ENCODE measurements at regions not wholly inside any gene's neighbourhood (a gene's known extent, or its start where the extent isn't known, plus 50 kb on each side); places are given as distances from the start of the nearest gene placed in this dataset.

- TF ChIP-seq CTCF (IDR thresholded peaks at IDR 0.05 in 2 of 3, conservative IDR thresholded peaks at IDR 0.05 in 1 of 3; ENCODE audit: control insufficient read depth in 2 of 3, extremely low read depth in 1 of 3, insufficient read depth in 1 of 3, low read depth in 3 of 3, low read length in 3 of 3) (no peak), ZBTB11 (CRISPR knock-in tag; IDR thresholded peaks at IDR 0.05) (no peak), IRF3 (IDR thresholded peaks at IDR 0.05) (no peak), ESRRA (IDR thresholded peaks at IDR 0.05; ENCODE audit: low read length) (no peak), SREBF2 (IDR thresholded peaks at IDR 0.05; ENCODE audit: low read length) (no peak), PAX5 (IDR thresholded peaks at IDR 0.05; ENCODE audit: borderline replicate concordance, low read depth, low read length) (no peak)
These were observed 178.8 kb upstream of the KL start for GRCh38 chr13:32837307-32837972.
